ENCODE measurements at regions not wholly inside any gene's neighbourhood (a gene's known extent, or its start where the extent isn't known, plus 50 kb on each side); places are given as distances from the start of the nearest gene placed in this dataset.

DNA sequence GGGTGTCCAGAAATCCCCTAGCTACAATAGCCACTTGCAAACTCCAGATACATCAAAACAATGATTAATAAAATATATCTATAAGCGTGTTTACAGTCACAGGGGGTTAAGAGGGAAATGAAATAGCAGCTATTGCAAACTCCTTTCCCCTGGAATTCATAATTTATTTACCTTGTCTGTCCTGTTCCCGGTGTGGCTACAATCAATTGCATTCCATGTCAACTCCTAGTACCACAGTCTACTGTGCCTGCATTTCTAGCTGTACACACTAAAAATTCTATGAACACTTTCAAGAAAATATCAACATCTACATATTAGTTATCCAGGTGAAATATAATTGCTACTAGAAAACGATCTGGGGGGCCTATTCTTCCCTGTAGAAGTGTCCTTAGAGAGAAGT is 217.6 kb downstream of the ELAVL2 start:
- no peak for DNase-seq (ENCODE audit: low read depth, low spot score)
- no peaks in the 10 kb centered on the region for H3K4me1 Mint-ChIP-seq
- no peak overlapping the region for H3K4me3 Mint-ChIP-seq
- no peaks in the 10 kb centered on the region for H3K27me3 Mint-ChIP-seq (ENCODE audit: low read depth)
- H3K27ac Mint-ChIP-seq (ENCODE audit: unreplicated experiment): no peak overlapping the region
- TF ChIP-seq, protein P1, sequence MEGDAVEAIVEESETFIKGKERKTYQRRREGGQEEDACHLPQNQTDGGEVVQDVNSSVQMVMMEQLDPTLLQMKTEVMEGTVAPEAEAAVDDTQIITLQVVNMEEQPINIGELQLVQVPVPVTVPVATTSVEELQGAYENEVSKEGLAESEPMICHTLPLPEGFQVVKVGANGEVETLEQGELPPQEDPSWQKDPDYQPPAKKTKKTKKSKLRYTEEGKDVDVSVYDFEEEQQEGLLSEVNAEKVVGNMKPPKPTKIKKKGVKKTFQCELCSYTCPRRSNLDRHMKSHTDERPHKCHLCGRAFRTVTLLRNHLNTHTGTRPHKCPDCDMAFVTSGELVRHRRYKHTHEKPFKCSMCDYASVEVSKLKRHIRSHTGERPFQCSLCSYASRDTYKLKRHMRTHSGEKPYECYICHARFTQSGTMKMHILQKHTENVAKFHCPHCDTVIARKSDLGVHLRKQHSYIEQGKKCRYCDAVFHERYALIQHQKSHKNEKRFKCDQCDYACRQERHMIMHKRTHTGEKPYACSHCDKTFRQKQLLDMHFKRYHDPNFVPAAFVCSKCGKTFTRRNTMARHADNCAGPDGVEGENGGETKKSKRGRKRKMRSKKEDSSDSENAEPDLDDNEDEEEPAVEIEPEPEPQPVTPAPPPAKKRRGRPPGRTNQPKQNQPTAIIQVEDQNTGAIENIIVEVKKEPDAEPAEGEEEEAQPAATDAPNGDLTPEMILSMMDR (conservative IDR thresholded peaks at IDR 0.05): no peak
- no peaks in the 10 kb centered on the region for H3K9me3 Mint-ChIP-seq
- peaks cover 9% of the 10 kb centered on the region for H3K36me3 Mint-ChIP-seq (ENCODE audit: low read depth)

DNA sequence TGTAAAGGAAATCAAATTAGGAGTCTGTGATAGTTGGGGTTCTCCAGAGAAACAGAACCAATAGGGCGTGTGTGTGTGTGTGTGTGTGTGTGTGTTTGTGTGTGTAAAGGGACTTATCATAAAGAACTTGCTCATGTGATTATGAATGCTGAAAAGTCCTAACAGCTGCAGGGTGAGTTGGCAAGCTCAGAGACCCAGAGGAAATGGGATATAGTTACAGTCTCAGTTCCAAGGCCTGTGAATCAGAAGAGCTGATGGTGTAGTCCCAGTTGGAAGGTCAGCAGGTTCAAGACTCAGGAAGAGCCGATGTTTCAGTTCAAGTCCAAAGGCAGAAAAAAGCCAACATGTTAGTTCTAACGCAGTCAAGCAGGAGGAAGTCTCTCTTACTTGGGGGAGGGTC is 214.2 kb downstream of the ELAVL2 start:
- no peak overlapping the region for H3K4me3 Mint-ChIP-seq
- TF ChIP-seq, protein P1 (conservative IDR thresholded peaks at IDR 0.05): no peak
- peaks cover 11% of the 10 kb centered on the region for H3K36me3 Mint-ChIP-seq (ENCODE audit: low read depth)
- H3K4me1 Mint-ChIP-seq: no peaks in the 10 kb centered on the region
- H3K27me3 Mint-ChIP-seq (ENCODE audit: low read depth): no peaks in the 10 kb centered on the region
- H3K9me3 Mint-ChIP-seq: no peaks in the 10 kb centered on the region
- no peak overlapping the region for H3K27ac Mint-ChIP-seq (ENCODE audit: unreplicated experiment)
- no peak for DNase-seq (ENCODE audit: low read depth, low spot score)

DNA sequence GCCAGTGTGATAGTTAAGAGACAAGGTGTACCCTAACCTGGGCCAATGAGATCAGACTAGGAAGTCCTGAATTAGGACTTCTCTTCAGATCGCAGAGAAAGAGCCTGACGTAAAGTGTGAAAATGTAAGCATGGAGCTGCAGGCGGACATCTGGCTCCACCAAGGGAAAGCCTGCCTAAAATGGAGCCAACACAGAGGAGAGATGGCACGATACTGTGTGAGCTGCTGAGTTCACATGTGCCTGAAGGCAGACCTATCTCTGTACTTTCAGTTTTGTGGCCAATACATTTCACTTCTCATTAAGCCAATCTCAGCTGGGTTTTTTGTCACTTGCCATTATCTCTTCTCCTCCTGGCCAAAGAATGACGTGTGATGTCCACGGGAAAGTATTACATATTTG is 210.5 kb downstream of the ELAVL2 start:
- H3K9me3 Mint-ChIP-seq: no peaks in the 10 kb centered on the region
- peaks cover 32% of the 10 kb centered on the region for H3K36me3 Mint-ChIP-seq (ENCODE audit: low read depth)
- DNase-seq (ENCODE audit: low read depth, low spot score): no peak
- H3K27me3 Mint-ChIP-seq (ENCODE audit: low read depth): no peaks in the 10 kb centered on the region
- no peaks in the 10 kb centered on the region for H3K4me1 Mint-ChIP-seq
- H3K4me3 Mint-ChIP-seq: no peak overlapping the region
- TF ChIP-seq, protein P1 (conservative IDR thresholded peaks at IDR 0.05): no peak
- no peak overlapping the region for H3K27ac Mint-ChIP-seq (ENCODE audit: unreplicated experiment)

DNA sequence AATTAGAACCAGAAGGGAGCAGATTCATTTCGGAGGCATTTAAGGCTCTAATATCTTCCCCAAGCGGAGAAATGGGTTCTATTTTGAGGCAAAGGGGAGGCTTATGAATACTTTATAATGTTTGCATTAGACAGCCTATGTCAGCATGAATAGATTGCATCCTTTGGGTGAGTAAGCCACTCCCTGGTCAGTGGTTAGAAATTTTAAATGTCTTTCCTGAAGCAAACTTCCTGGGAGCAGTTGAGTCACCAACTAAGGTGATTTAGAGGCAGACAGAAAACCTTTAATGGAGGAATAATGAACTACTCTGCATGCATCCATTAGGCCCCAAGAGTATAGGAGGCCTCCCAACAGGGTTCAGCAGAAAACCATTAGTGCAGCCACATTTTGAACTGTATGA is 204.9 kb downstream of the ELAVL2 start:
- TF ChIP-seq, protein P1 (conservative IDR thresholded peaks at IDR 0.05): no peak
- H3K36me3 Mint-ChIP-seq (ENCODE audit: low read depth): peaks cover 26% of the 10 kb centered on the region
- no peaks in the 10 kb centered on the region for H3K27me3 Mint-ChIP-seq (ENCODE audit: low read depth)
- H3K27ac Mint-ChIP-seq (ENCODE audit: unreplicated experiment): no peak overlapping the region
- H3K9me3 Mint-ChIP-seq: no peaks in the 10 kb centered on the region
- DNase-seq (ENCODE audit: low read depth, low spot score): no peak
- H3K4me3 Mint-ChIP-seq: no peak overlapping the region
- peaks cover 19% of the 10 kb centered on the region for H3K4me1 Mint-ChIP-seq

DNA sequence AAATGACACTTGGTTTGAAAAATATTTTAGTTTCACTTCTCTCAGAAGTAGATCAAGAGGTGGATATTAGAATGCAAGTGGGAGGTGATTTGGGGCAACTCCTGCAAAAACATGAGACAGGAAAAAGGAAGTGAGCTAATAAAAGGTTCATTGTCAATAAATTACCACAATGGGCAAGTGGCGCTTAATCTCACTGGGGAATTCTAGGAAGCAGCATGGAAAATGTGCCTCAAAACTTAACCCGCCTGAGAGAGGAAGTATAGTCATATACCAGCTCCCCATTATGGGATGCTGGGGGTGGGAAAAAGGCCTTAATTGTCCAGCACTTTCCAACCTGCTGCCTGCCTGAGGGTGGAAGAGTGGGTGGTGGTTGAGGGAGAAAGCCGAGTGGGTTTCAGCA is 204.1 kb downstream of the ELAVL2 start:
- Mint-ChIP-seq H3K36me3 (ENCODE audit: low read depth) (peaks cover 31% of the 10 kb centered on the region), H3K27ac (ENCODE audit: unreplicated experiment) (peak overlapping the region; percentile 37), H3K4me3 (no peak overlapping the region), H3K9me3 (no peaks in the 10 kb centered on the region), H3K4me1 (peaks cover 19% of the 10 kb centered on the region), H3K27me3 (ENCODE audit: low read depth) (no peaks in the 10 kb centered on the region)
- TF ChIP-seq, protein P1 (conservative IDR thresholded peaks at IDR 0.05): no peak
- no peak for DNase-seq (ENCODE audit: low read depth, low spot score)

DNA sequence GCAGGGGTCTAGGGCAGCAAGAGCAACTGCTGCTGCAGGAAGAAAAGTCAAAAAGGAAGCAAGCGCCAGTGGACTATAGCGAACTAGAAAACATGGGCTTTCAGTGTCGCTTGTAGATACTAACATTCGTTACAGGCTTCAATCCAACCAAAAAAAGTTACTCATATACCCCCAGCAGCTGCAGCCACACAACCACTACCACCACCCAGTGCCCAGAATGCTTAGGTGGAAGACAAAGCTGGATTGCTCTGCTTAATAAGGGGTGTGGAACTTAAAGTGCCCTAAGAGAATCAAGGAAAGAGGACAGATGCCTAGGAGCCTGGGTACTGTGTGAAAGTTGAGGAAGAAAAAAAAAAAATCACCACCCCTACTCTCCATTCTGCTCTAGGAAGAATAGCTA is 203.6 kb downstream of the ELAVL2 start:
- Mint-ChIP-seq H3K36me3 (ENCODE audit: low read depth) (peaks cover 28% of the 10 kb centered on the region), H3K4me1 (peaks cover 19% of the 10 kb centered on the region), H3K9me3 (no peaks in the 10 kb centered on the region), H3K27me3 (ENCODE audit: low read depth) (no peaks in the 10 kb centered on the region), H3K4me3 (no peak overlapping the region), H3K27ac (ENCODE audit: unreplicated experiment) (no peak overlapping the region)
- DNase-seq (ENCODE audit: low read depth, low spot score): no peak
- TF ChIP-seq, protein P1 (conservative IDR thresholded peaks at IDR 0.05): no peak
